GM19238 (cell line): ENCODE measurements at regions not wholly inside any gene's neighbourhood (a gene's known extent, or its start where the extent isn't known, plus 50 kb on each side); places are given as distances from the start of the nearest gene placed in this dataset.

Source experiments
- DNase-seq: peaks from one replicate; pipeline ENCODE4 v3.0.0; 2011; ENCODE audit warnings: low spot score; ENCODE audit not compliant: insufficient read length

DNA sequence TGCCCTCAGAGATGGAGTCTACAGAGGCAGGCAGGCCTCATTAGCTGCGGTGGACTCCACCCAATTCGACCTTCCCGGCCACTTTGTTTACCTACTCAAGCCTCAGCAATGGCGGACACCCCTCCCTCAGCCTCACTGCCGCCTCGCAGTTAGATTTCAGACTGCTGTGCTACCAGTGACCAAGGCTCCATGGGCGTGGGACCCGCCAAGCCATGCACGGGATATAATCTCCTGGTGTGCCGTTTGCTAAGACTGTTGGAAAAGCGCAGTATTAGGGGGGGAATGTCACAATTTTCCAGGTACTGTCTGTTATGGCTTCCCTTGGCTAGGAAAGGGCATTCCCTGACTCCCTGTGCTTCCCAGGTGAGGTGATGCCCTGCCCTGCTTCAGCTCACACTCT lies 252.3 kb downstream of the ARL4A start:
- no peak for DNase-seq

DNA sequence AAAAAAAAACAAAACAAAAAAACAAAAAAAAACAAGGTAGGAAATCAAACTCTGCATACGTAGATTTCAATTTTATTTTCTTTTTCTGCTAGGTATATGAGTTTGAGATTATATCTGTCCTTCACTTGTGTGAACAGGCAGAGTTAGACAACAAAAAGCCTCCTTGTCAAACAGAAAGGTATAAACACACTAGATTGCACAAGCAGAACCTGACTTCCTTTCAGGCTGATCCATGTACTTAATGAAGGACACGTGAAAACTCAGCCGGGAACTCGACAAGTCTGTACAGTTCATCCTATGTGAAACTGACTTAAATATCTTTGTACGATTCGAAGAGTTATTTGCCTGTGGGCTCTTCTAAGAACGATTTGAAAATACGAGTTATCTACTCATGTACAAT lies 254.1 kb downstream of the ARL4A start:
- no peak for DNase-seq

DNA sequence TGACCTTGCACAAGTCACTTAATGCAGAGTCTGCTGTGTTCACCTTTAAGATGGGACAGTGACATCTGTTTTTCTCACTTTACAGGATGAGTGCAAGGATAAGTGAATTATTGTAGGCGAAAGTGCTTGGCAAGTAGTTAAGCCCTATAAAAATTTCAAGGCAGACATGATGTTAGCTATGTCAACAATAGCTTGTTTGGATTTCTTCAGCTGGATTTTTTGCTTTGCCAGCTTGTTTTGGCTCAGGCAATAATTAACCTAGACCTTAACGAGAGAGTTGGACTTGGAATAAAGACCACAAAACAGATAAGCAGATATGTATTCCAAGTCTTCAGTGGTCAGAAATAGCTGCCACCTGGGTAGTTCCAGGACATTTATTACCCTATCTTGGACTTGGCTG lies 255.2 kb downstream of the ARL4A start:
- DNase-seq: no peak

DNA sequence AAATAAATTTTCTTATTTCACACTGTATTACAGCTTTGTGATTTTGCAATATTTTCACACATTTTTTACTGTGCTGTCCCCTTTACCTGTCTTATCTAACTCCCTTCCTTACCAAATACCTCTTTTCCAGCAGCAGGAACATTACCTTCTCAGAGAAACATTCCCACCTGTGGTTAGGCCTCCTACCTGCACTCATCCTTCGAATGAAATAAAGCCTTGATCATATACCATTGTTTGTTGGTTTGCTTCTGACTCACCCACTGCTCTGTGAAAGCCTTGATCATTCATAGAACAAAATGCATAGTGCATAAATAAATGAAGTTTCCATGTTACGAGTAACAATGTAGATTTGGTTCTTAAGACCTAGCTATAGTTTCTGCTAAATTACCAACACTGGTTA lies 256.3 kb downstream of the ARL4A start:
- DNase-seq: no peak

DNA sequence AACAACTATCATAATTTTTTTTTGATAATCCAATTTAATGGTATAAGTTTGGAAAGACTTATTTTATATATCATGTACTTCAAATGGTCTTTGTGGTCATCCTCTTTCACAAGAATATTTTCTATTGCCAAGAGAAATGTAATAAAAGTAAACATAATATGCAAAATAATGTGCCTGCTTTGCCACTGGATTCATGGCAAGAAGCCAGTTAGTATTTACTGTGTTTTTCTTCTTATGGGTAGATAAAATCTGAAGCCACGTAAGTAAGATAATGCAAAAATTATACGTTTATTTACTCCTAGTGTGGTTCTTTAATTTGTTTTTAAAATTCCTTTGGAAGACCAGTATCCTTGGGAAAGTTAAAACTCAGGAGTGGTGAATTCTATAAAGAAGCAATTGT lies 258.5 kb downstream of the ARL4A start:
- DNase-seq: no peak

DNA sequence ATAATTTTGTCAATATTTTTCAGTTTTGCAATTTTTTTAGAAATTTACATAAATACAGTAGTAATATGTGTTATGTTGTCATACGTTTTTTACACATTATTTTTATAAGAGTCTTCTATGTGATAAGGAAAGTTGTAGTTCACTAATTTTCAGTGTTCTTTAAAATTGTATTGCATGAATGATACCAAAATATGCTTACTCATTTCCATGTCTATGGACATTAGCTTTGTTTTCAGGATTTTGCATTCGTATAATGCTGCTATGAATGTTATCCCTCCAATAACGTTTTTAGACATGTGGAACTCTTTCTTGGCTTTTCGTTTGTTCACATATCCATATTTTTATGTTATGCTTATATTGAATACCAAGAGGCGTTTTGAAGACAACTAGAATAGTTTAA lies 260.0 kb downstream of the ARL4A start:
- DNase-seq: no peak

DNA sequence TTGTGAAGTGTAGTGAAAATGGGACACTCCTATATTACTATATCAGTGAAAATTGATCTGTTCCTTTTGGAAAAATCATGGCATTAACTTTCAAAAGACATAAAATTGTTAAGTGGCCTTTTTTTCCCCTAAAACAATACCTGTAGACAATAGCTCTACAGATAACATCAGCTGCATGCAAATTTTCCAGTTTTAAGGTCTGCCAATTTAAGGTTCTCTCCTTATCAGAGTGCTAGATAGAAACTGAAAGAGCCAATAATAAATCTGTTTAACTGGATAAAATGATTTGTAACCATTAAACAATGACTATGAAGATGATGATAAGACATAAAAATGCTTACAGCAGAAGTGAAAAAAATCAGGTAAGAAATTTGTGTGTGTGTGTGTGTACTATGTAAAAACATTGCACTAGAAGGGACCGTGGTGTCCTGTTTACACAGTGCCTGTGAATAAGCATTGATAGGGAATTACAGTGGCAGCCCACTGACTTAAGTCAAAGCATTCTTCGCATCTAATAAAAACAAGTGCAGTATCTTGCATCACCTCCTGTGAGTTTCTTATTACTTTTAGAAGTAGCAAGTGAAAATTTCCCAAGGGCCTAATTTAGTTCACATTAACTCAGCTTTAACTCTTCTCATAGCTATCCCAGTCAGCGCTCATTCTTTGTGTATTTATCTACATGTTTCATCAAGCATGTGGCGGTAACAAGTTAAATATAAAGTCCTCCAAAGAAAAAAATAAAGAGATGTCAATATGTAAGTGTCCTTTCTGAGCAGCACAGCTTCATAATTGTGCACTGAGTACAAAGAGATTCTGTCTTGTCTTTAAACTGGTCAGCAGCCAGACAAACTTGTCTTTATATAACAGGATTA lies 261.9 kb downstream of the ARL4A start:
- DNase-seq: no peak

GRCh38 chr7:12951397-12951801 lies 264.0 kb downstream of the ARL4A start:
- DNase-seq: no peak

- DNase-seq: no peak
Measured at GRCh38 chr7:12954380-12955033, 267.1 kb downstream of the ARL4A start.

- DNase-seq: no peak
Measured at GRCh38 chr7:12957487-12957886, 270.1 kb downstream of the ARL4A start.

DNA sequence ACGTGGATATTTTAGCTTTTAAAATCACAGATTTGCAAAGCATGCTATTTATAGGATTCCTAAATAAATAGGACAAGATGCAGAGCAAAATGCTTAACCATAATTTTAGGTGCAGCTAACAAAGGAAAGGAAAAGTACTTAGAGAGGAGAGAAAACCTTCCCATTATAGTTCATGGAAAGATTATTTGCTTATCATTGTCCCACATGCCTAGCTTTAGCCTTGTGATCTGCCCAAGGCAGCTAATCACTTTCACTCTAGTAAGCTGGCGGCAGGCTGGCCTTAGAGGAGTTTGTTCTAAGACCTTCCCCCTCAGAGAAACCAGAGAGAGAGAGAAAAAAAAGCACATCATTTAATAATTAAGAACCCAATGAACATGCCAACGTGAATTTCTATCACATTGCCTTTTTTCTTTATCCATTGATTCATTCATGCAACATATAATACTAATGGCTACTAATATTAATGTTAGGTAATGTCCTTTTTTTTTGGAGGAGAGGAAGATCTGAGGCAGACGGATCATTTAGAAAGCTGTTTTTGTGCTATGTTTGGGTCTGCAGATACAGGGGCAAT lies 274.6 kb downstream of the ARL4A start:
- DNase-seq: no peak

DNA sequence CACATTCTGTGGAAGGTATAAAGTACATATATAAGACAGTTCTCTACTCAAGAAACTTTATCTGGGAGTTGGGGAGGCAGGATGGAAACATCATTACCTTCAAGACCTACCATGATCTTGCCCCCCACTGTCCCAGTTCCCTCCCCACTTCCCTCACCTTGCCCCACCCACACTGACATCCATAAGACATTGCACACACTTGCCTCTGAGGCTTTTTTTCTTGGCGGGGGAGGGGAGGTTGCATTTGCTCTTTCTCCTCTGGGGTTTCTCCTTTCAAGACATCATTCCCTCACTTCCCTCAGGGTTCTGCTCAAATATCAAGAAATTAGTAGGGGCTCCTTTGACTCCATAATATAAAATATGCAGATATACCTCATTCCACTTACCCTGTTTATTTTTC lies 276.0 kb downstream of the ARL4A start:
- DNase-seq: no peak

GRCh38 chr7:12964836-12965235 lies 277.4 kb downstream of the ARL4A start:
- no peak for DNase-seq

DNA sequence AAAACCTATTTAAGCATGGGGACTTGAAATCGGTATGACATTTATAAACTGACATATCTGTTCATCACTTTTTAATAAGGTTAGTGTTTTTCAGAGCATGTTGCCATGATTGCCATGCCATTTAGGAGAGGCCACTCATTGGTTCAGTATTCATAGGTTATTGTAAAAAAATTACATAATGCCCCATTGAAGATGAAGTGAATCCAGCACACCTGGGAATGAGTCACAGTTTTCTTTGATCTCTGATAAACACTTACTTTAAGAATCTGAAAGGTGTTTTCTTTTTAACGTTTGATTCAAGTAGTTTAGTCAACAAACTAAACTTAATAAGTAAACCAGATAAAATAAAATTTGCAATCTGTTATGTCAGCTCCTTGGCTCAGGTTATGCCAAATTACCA lies 278.3 kb downstream of the ARL4A start:
- no peak for DNase-seq

- no peak for DNase-seq
Measured at GRCh38 chr7:12967322-12967721, 279.9 kb downstream of the ARL4A start.

DNA sequence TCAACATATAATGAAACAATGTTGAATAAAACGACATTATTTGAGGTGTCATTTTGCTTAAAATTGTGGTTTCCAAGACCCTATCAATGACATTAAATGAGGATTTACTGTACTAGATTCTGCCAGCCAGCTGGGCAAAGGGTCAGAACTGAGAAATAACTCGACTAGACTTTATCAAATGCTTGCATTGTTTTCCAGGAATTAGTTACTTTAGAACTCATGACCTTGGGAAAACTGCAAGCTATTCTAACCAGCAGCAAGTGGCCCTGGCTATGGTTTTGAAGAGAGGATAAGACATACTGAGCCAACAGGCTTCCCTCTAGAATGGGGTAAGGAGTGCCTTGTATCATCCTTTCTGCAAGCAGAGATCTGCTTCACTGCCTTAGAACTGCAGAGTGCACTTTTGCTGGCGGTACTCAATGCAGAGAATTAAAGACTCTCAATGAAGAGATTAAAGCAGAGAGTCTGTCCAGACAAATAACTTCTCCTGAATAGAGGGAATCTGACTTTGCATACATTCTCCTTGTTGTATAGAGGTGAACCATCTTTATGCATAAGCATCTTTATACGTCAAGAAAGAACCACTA lies 281.5 kb downstream of the ARL4A start:
- DNase-seq: no peak

DNA sequence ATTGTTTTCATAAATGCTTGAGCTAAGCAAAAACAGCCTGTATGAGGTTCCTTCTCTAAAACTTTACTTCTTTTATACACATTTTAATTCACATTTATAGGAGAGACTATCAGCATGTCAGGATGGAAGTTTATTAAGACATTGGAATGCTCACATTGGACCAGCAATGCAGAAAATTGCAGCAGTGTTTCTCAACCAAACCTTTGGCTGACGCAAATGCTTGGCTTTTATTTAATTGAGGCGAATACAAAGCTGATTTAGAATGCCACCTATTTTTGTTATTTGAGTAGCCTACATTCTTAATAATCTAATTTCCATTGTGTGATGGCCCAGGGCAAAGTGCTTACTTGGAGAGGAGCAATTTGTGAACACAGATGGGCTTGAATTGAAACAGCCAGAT lies 283.2 kb downstream of the ARL4A start:
- DNase-seq: no peak

DNA sequence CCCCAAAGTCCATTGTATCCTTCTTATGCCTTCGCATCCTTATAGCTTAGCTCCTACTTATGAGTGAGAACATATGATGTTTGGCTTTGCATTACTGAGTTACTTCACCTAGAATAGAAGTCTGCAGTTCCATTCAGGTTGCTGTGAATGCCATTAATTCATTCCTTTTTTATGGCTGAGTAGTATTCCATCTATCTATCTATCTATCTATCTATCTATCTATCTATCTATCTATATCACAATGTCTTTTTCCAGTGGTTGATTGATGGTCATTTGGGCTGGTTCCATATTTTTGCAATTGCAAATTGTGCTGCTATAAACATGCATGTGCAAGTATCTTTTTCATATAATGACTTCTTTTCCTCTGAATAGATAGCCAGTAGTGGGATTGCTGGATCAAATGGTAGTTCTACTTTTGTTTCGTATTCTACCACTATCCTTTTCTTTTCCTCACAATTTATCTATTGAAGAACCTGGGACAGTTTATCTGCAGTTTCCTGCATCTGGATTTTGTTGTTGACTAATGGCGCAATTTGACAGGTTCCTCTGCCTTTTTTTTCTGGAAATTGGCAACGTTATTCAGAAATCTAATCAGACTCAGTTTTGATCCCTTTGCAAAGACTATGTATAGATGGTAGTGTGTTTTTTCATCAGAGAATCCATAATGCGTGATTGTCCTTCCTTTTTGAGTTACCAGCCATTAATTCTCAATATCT lies 287.2 kb downstream of the ARL4A start:
- no peak for DNase-seq

- DNase-seq: no peak
Measured at GRCh38 chr7:12975412-12975811, 288.0 kb downstream of the ARL4A start.

GRCh38 chr7:12979181-12979580 lies 291.7 kb downstream of the ARL4A start:
- DNase-seq: no peak

- no peak for DNase-seq
Measured at GRCh38 chr7:12982178-12982577, 294.7 kb downstream of the ARL4A start.

DNA sequence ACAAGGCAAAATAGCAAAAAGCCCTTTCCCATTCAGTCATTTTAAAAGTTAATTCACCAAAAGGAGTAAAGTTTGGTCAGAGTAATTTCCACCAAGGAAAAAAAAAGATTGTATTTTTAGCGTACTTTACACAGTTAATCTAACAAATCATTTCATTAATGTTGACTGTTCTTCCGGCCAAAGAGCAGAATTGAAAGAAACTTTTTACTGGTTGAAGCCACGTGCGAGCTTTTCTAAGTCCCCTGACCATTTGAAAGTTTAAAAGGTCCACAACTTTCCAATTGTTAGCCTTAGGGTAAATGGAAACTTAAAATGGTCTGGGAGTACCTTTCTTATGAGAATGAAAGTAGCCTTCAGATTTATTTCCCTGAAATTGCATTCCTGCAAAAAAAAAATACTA lies 296.7 kb downstream of the ARL4A start:
- no peak for DNase-seq
